IMR-90 (cell line): ENCODE measurements at regions not wholly inside any gene's neighbourhood (a gene's known extent, or its start where the extent isn't known, plus 50 kb on each side); places are given as distances from the start of the nearest gene placed in this dataset.

Experiments
- ATAC-seq: fragments of 200-7000 bp; cut with Tn5 transposase; 2 replicates; pipeline ENCODE4 v1.9.1; 2020; ENCODE audit warnings: low read depth, mild to moderate bottlenecking, moderate library complexity
- BruUV-seq: library from RNA; stranded (reverse); fragments of 400-500 nt; replicated peaks from 2 replicates; lab custom pipeline; 2021; lab: Mats Ljungman, UMichigan
- CTCF ChIA-PET: fragments of 300-600 bp; formaldehyde crosslinking; extraction: SDS; loops from one replicate; lab custom pipeline; 2021; ENCODE audit warnings: antibody characterized with exemption; lab: Yijun Ruan, JAX
- POLR2A ChIA-PET: fragments of 300-600 bp; sonication (Branson Sonifier 250); formaldehyde crosslinking; loops from one replicate; lab custom pipeline; 2022; ENCODE audit warnings: antibody characterized with exemption; ENCODE audit not compliant: unreplicated experiment; lab: Charles Lee
- DNase-seq: peaks from one replicate; pipeline ENCODE4 v3.0.0; 2013
- H2AFZ ChIP-seq: replicated peaks from 2 replicates; pipeline ENCODE3; 2013; ENCODE audit warnings: low read length, mild to moderate bottlenecking; ENCODE audit not compliant: poor library complexity
- H2AK5ac ChIP-seq: 2 replicates; pipeline ENCODE4 v1.6.1; 2013; ENCODE audit warnings: low read depth, low read length, inconsistent platforms
- H2AK9ac ChIP-seq: replicated peaks from 2 replicates; pipeline ENCODE3; 2013; ENCODE audit warnings: mild to moderate bottlenecking, low read depth, low read length, moderate library complexity; ENCODE audit not compliant: poor library complexity
- H2BK120ac ChIP-seq: 2 replicates; pipeline ENCODE4 v1.6.1; 2013; ENCODE audit warnings: low read depth, low read length, inconsistent platforms
- H2BK15ac ChIP-seq: 3 replicates; pipeline ENCODE4 v1.6.1; 2013; ENCODE audit warnings: low read depth, low read length, inconsistent platforms
- H2BK20ac ChIP-seq: 2 replicates; pipeline ENCODE4 v1.6.1; 2013; ENCODE audit warnings: low read depth, mild to moderate bottlenecking, inconsistent platforms, low read length, moderate library complexity
- H2BK5ac ChIP-seq: 2 replicates; pipeline ENCODE4 v1.6.1; 2013; ENCODE audit warnings: mild to moderate bottlenecking, low read depth, low read length, inconsistent platforms; ENCODE audit not compliant: poor library complexity, severe bottlenecking
- H3K14ac ChIP-seq: replicated peaks from 2 replicates; pipeline ENCODE4 v1.6.1; 2013; ENCODE audit warnings: low read depth, low read length, inconsistent platforms
- H3K18ac ChIP-seq: 2 replicates; pipeline ENCODE4 v1.6.1; 2013; ENCODE audit warnings: low read depth, low read length, control low read depth
- H3K23ac ChIP-seq: 2 replicates; pipeline ENCODE4 v1.6.1; 2013; ENCODE audit warnings: low read depth, low read length, inconsistent platforms
- H3K27ac ChIP-seq: 2 replicates; pipeline ENCODE4 v1.5.1; 2013; ENCODE audit warnings: mild to moderate bottlenecking, control low read depth, low read length; ENCODE audit not compliant: insufficient read depth
- H3K27me3 ChIP-seq: 2 replicates; pipeline ENCODE4 v1.6.1; 2013; ENCODE audit warnings: low read length; ENCODE audit not compliant: control insufficient read depth, insufficient read depth
- H3K36me3 ChIP-seq: 2 replicates; pipeline ENCODE4 v1.6.1; 2013; ENCODE audit warnings: low read length, mixed read lengths; ENCODE audit not compliant: control insufficient read depth, insufficient read depth
- H3K4ac ChIP-seq: 2 replicates; pipeline ENCODE4 v1.6.1; 2013; ENCODE audit warnings: low read depth, low read length, inconsistent platforms
- H3K4me1 ChIP-seq: 2 replicates; pipeline ENCODE4 v1.6.1; 2013; ENCODE audit warnings: low read length, mixed read lengths; ENCODE audit not compliant: control insufficient read depth, insufficient read depth
- H3K4me2 ChIP-seq: 2 replicates; pipeline ENCODE4 v1.6.1; 2013; ENCODE audit warnings: low read depth, mild to moderate bottlenecking, control low read depth, low read length, moderate library complexity
- H3K4me3 ChIP-seq: 2 replicates; pipeline ENCODE4 v1.5.1; 2013; ENCODE audit warnings: low read depth, mild to moderate bottlenecking, control low read depth, low read length, moderate library complexity; ENCODE audit not compliant: insufficient read depth
- H3K56ac ChIP-seq: 2 replicates; pipeline ENCODE4 v1.6.1; 2013; ENCODE audit warnings: low read length, inconsistent platforms; ENCODE audit not compliant: insufficient read depth; ENCODE audit errors: extremely low read depth
- H3K79me1 ChIP-seq, 2 experiments: 2 replicates each; pipeline ENCODE4 v1.6.1; 2013; ENCODE audit warnings: low read length in 2 of 2, inconsistent platforms in 1 of 2, low read depth in 1 of 2
- H3K9ac ChIP-seq: 2 replicates; pipeline ENCODE4 v1.6.1; 2013; ENCODE audit warnings: low read depth, low read length, control low read depth
- H3K9me1 ChIP-seq: 2 replicates; pipeline ENCODE4 v1.6.1; 2013; ENCODE audit warnings: low read length, inconsistent platforms; ENCODE audit not compliant: insufficient read depth
- H3K9me3 ChIP-seq: 2 replicates; pipeline ENCODE4 v1.6.1; 2013; ENCODE audit warnings: low read length; ENCODE audit not compliant: control insufficient read depth, insufficient read depth
- H4K20me1 ChIP-seq: 2 replicates; pipeline ENCODE4 v1.6.1; 2013; ENCODE audit warnings: low read length, inconsistent platforms; ENCODE audit not compliant: insufficient read depth
- H4K5ac ChIP-seq: 2 replicates; pipeline ENCODE4 v1.6.1; 2013; ENCODE audit warnings: mild to moderate bottlenecking, low read depth, low read length, control low read depth
- H4K8ac ChIP-seq, 2 experiments: 2 replicates each; pipeline ENCODE4 v1.6.1; 2013; ENCODE audit warnings: low read depth in 2 of 2, low read length in 2 of 2, control low read depth in 1 of 2, inconsistent platforms in 1 of 2
- H4K91ac ChIP-seq: 2 replicates; pipeline ENCODE4 v1.6.1; 2013; ENCODE audit warnings: low read depth, low read length, inconsistent platforms; ENCODE audit not compliant: insufficient read depth
- BHLHE40 ChIP-seq: fragments of 150-350 bp; IDR thresholded peaks from 2 replicates; pipeline ENCODE4 v1.6.1; 2016; ENCODE audit warnings: mild to moderate bottlenecking, low read depth, low read length
- CEBPB ChIP-seq: IDR thresholded peaks from 2 replicates; pipeline ENCODE4 v1.6.1; 2012; ENCODE audit warnings: low read depth, low read length, improper control_type of control experiment
- CHD1 ChIP-seq: IDR thresholded peaks from 2 replicates; pipeline ENCODE4 v1.6.1; 2012; ENCODE audit warnings: low read depth, low read length, improper control_type of control experiment
- CTCF ChIP-seq: conservative IDR thresholded peaks from 2 replicates; pipeline ENCODE4 v1.5.1; 2012; ENCODE audit warnings: mild to moderate bottlenecking, low read depth, low read length, improper control_type of control experiment
- ELK1 ChIP-seq: fragments of 150-350 bp; IDR thresholded peaks from 2 replicates; pipeline ENCODE4 v1.6.1; 2016; ENCODE audit warnings: low read depth, mild to moderate bottlenecking, low read length, moderate library complexity, borderline replicate concordance
- FOS ChIP-seq: fragments of 150-350 bp; IDR thresholded peaks from 2 replicates; pipeline ENCODE4 v1.6.1; 2016; ENCODE audit warnings: low read depth, low read length
- MAFK ChIP-seq: IDR thresholded peaks from 2 replicates; pipeline ENCODE4 v1.6.1; 2012; ENCODE audit warnings: low read depth, low read length, improper control_type of control experiment
- MAZ ChIP-seq: IDR thresholded peaks from 2 replicates; pipeline ENCODE4 v1.6.1; 2012; ENCODE audit warnings: low read depth, mild to moderate bottlenecking, low read length, improper control_type of control experiment, moderate library complexity, borderline replicate concordance
- MXI1 ChIP-seq: IDR thresholded peaks from 2 replicates; pipeline ENCODE4 v1.6.1; 2012; ENCODE audit warnings: low read depth, mild to moderate bottlenecking, low read length, moderate library complexity, borderline replicate concordance
- NFE2L2 ChIP-seq: fragments of 150-350 bp; IDR thresholded peaks from 2 replicates; pipeline ENCODE4 v1.6.1; 2016; ENCODE audit warnings: low read depth, mild to moderate bottlenecking, low read length
- POLR2A ChIP-seq: IDR thresholded peaks from 2 replicates; pipeline ENCODE4 v1.6.1; 2012; ENCODE audit warnings: mild to moderate bottlenecking, low read depth, low read length
- RAD21 ChIP-seq: IDR thresholded peaks from 2 replicates; pipeline ENCODE4 v1.6.1; 2012; ENCODE audit warnings: low read length, improper control_type of control experiment
- RCOR1 ChIP-seq: IDR thresholded peaks from 2 replicates; pipeline ENCODE4 v1.6.1; 2012; ENCODE audit warnings: mild to moderate bottlenecking, low read length, improper control_type of control experiment; ENCODE audit not compliant: insufficient replicate concordance
- RFX5 ChIP-seq: IDR thresholded peaks from 2 replicates; pipeline ENCODE4 v1.8.0; 2012; ENCODE audit warnings: low read depth, mild to moderate bottlenecking, low read length, moderate library complexity
- SMC3 ChIP-seq: fragments of 150-350 bp; IDR thresholded peaks from 2 replicates; pipeline ENCODE4 v1.6.1; 2016; ENCODE audit warnings: low read depth, mild to moderate bottlenecking, antibody characterized with exemption, low read length, moderate library complexity
- WGBS, 2 experiments: methylation state at CpG; one replicate each; pipeline versions ENCODE4 v1.1.5 to v1.1.7; 2013; ENCODE audit warnings: missing lambda C conversion rate in 2 of 2; ENCODE audit not compliant: insufficient read length in 1 of 2; ENCODE audit errors: extremely low coverage in 2 of 2; 5-methylcytosine and 5-hydroxymethylcytosine counted together
- dilution Hi-C: fragments of 300-500 bp; cut with HindIII; formaldehyde crosslinking; loops from one replicate; pipeline ENCODE4 v1.14.3; 2018; ENCODE audit warnings: low sequenced_read_pairs; ENCODE audit not compliant: unreplicated experiment
- in situ Hi-C: fragments of 300-500 bp; cut with MboI; formaldehyde crosslinking; loops from 3 replicates; pipeline ENCODE4 v1.14.3; 2019; ENCODE audit warnings: low sequenced_read_pairs, inconsistent platforms, mixed read lengths
- intact Hi-C: fragments of 100-400 bp; cut with micrococcal nuclease; formaldehyde crosslinking; loops from 2 replicates; pipeline ENCODE4 v1.10.0; 2022
- TF ChIP-seq, protein P1 (sequence below): fragments of 150-350 bp; IDR thresholded peaks from 2 replicates; pipeline ENCODE4 v1.6.1; 2017; ENCODE audit warnings: mild to moderate bottlenecking, antibody characterized with exemption, low read length, low read depth

GRCh38 chr1:228921481-228921880 lies 186.2 kb downstream of the RHOU start:
- H2BK15ac ChIP-seq, result no peak overlapping the region
- dilution Hi-C loops (no loop called here), intact Hi-C loops (no loop called here), in situ Hi-C loops (no loop called here)
- no peaks in the 10 kb centered on the region for H3K79me1 ChIP-seq
- no peak overlapping the region for H3K4ac ChIP-seq
- no peak overlapping the region for H4K8ac ChIP-seq
- no peak overlapping the region for H2AK9ac ChIP-seq
- no peak overlapping the region for H3K18ac ChIP-seq
- H3K56ac ChIP-seq, result no peak overlapping the region
- no peak overlapping the region for H3K4me3 ChIP-seq
- H3K4me1 ChIP-seq, result peaks cover 5% of the 10 kb centered on the region; the same call in 1 of the 2 replicates
- no peak overlapping the region for H4K5ac ChIP-seq
- H3K9ac ChIP-seq, result no peak overlapping the region
- WGBS, 2 experiments, result 70% methylated on average over 3 of the region's 7 CpGs; no CpG with 5 or more reads in 1 of the 2 experiments
- no peak for DNase-seq
- ATAC-seq, result no peak
- H2AFZ ChIP-seq, result no peak overlapping the region
- no peaks in the 10 kb centered on the region; the same call in 1 of the 2 replicates for H3K27me3 ChIP-seq
- CTCF ChIA-PET, result interaction anchor here (1.3 kb wide), 1 partner anchor 10 kb away, joined by 3 read pairs; no protein-coding TSS in a partner anchor
- no peak overlapping the region for H4K91ac ChIP-seq
- H3K4me2 ChIP-seq, result no peak overlapping the region
- H2BK5ac ChIP-seq, result no peak overlapping the region
- POLR2A ChIA-PET, result no interaction called here
- no peaks in the 10 kb centered on the region for H4K20me1 ChIP-seq
- no peak overlapping the region for H2BK20ac ChIP-seq
- no peak overlapping the region for H3K23ac ChIP-seq
- BruUV-seq, result no TSS peak
- no peak for TF ChIP-seq CTCF
- no peak for TF ChIP-seq BHLHE40
- no peak for TF ChIP-seq RFX5
- TF ChIP-seq RCOR1, result no peak
- no peak for TF ChIP-seq CHD1
- TF ChIP-seq RAD21, result no peak
- TF ChIP-seq SMC3, result no peak
- no peak for TF ChIP-seq MAZ
- no peak for TF ChIP-seq MAFK
- TF ChIP-seq, protein P1, sequence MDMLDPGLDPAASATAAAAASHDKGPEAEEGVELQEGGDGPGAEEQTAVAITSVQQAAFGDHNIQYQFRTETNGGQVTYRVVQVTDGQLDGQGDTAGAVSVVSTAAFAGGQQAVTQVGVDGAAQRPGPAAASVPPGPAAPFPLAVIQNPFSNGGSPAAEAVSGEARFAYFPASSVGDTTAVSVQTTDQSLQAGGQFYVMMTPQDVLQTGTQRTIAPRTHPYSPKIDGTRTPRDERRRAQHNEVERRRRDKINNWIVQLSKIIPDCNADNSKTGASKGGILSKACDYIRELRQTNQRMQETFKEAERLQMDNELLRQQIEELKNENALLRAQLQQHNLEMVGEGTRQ, result no peak
- TF ChIP-seq FOS, result no peak
- TF ChIP-seq ELK1, result no peak
- no peak for TF ChIP-seq CEBPB
- TF ChIP-seq POLR2A, result no peak
- TF ChIP-seq MXI1, result no peak
- TF ChIP-seq NFE2L2, result no peak
- no peaks in the 10 kb centered on the region; the same call in 1 of the 2 replicates for H3K9me1 ChIP-seq
- H3K36me3 ChIP-seq, result no peaks in the 10 kb centered on the region
- no peak overlapping the region for H2BK120ac ChIP-seq
- no peak overlapping the region for H3K27ac ChIP-seq
- H3K14ac ChIP-seq, result no peak overlapping the region
- H3K9me3 ChIP-seq, result no peaks in the 10 kb centered on the region; the same call in 1 of the 2 replicates
- peak overlapping the region; percentile 30; the same call in 1 of the 2 replicates for H2AK5ac ChIP-seq
